ENCODE measurements at regions not wholly inside any gene's neighbourhood (a gene's known extent, or its start where the extent isn't known, plus 50 kb on each side); places are given as distances from the start of the nearest gene placed in this dataset.
"Not testable (repeated sequence)": the region's sequence is repeated elsewhere in the genome, so short reads cannot be mapped to it uniquely, and the experiment has no call there.

GRCh38 chr4:29375716-29376115, 1344.5 kb upstream of the PCDH7 start:
- TF ChIP-seq NR2F1 (conservative IDR thresholded peaks at IDR 0.05) (no peak), WRNIP1 (IDR thresholded peaks at IDR 0.05; ENCODE audit: borderline replicate concordance, low read depth, low read length) (no peak), E2F8 (IDR thresholded peaks at IDR 0.05; ENCODE audit: low read depth, partially characterized antibody) (no peak), BHLHE40 (IDR thresholded peaks at IDR 0.05; ENCODE audit: borderline replicate concordance in 1 of 2, low read depth in 2 of 2, low read length in 1 of 2) (no peak), TAF1 (IDR thresholded peaks at IDR 0.05; ENCODE audit: borderline replicate concordance, low read depth, low read length) (no peak), FOS (IDR thresholded peaks at IDR 0.05; ENCODE audit: borderline replicate concordance, extremely low read depth, insufficient read length) (no peak), NFYB (IDR thresholded peaks at IDR 0.05; ENCODE audit: insufficient read depth, low read depth, low read length) (no peak)
- RAD21 ChIA-PET (ENCODE audit: unreplicated experiment) = no interaction called here

GRCh38 chr4:29378237-29378636, 1341.9 kb upstream of the PCDH7 start:
- RAD21 ChIA-PET (ENCODE audit: unreplicated experiment); BruUV-seq (replicated peaks); H3K9ac ChIP-seq (ENCODE audit: control insufficient read depth, insufficient read depth, low read length); POLR2A ChIA-PET; intact Hi-C loops (cut with micrococcal nuclease; ENCODE audit: unreplicated experiment); FAIRE-seq; H4K20me1 ChIP-seq (ENCODE audit: control insufficient read depth, insufficient read depth); SMC1A ChIA-PET (ENCODE audit: uncharacterized antibody, unreplicated experiment); H2AFZ ChIP-seq (ENCODE audit: control insufficient read depth, low read depth, low read length); H3K27ac ChIP-seq (ENCODE audit: control insufficient read depth, insufficient read depth); H3K79me2 ChIP-seq (ENCODE audit: control insufficient read depth, insufficient read depth, low read length); H3K4me1 ChIP-seq (ENCODE audit: control insufficient read depth, insufficient read depth, low read length); H3K9me3 ChIP-seq (replicated peaks; ENCODE audit: control insufficient read depth, insufficient read depth, low read length); H3K4me2 ChIP-seq (ENCODE audit: control insufficient read depth, insufficient read depth); ATAC-seq; in situ Hi-C loops (cut with MboI); DNase-seq (ENCODE audit: low read depth, low spot score); H3K36me3 ChIP-seq (ENCODE audit: control insufficient read depth in 2 of 2, insufficient read depth in 2 of 2, low read length in 1 of 2); H3K4me3 ChIP-seq; H3K27me3 ChIP-seq (replicated peaks in 1 of 2; ENCODE audit: control insufficient read depth in 2 of 2, insufficient read depth in 2 of 2, low read length in 1 of 2); CTCF ChIA-PET: not testable (repeated sequence)

More at GRCh38 chr4:29375716-29376115, 1344.5 kb upstream of the PCDH7 start:
- no peak for ATAC-seq
- Histone ChIP-seq H3K4me3 (no peak overlapping the region), H3K79me2 (ENCODE audit: control insufficient read depth, insufficient read depth, low read length) (no peaks in the 10 kb centered on the region), H3K4me2 (ENCODE audit: control insufficient read depth, insufficient read depth) (no peak overlapping the region), H3K9me3 (replicated peaks; ENCODE audit: control insufficient read depth, insufficient read depth, low read length) (no peaks in the 10 kb centered on the region), H3K4me1 (ENCODE audit: control insufficient read depth, insufficient read depth, low read length) (no peaks in the 10 kb centered on the region), H2AFZ (ENCODE audit: control insufficient read depth, low read depth, low read length) (no peak overlapping the region), H3K27me3 (replicated peaks in 1 of 2; ENCODE audit: control insufficient read depth in 2 of 2, insufficient read depth in 2 of 2, low read length in 1 of 2) (no peaks in the 10 kb centered on the region), H3K27ac (ENCODE audit: control insufficient read depth, insufficient read depth) (no peak overlapping the region), H3K36me3 (ENCODE audit: control insufficient read depth in 2 of 2, insufficient read depth in 2 of 2, low read length in 1 of 2) (no peaks in the 10 kb centered on the region), H4K20me1 (ENCODE audit: control insufficient read depth, insufficient read depth) (no peaks in the 10 kb centered on the region), H3K9ac (ENCODE audit: control insufficient read depth, insufficient read depth, low read length) (no peak overlapping the region)
- 0% methylated on average over 1 of the region's 1 CpG for WGBS (ENCODE audit: insufficient coverage, insufficient replicate concordance, low lambda C conversion rate, missing lambda C conversion rate)
- ChIA-PET SMC1A (ENCODE audit: uncharacterized antibody, unreplicated experiment) (no interaction called here), POLR2A (no interaction called here), CTCF (no interaction called here)
- BruUV-seq (replicated peaks) = no TSS peak
- no peak for FAIRE-seq
- in situ Hi-C loops (cut with MboI) (no loop called here), intact Hi-C loops (cut with micrococcal nuclease; ENCODE audit: unreplicated experiment) (no loop called here)
- DNase-seq (ENCODE audit: low read depth, low spot score) = no peak

All from GM12878 (cell line).